GM12878 (cell line): ENCODE measurements at regions not wholly inside any gene's neighbourhood (a gene's known extent, or its start where the extent isn't known, plus 50 kb on each side); places are given as distances from the start of the nearest gene placed in this dataset.
"Not testable (repeated sequence)": the region's sequence is repeated elsewhere in the genome, so short reads cannot be mapped to it uniquely, and the experiment has no call there.

Experiments used
- ATAC-seq: fragments of 200-7000 bp; cut with Tn5 transposase; 3 replicates; pipeline ENCODE4 v1.9.1; 2020; ENCODE audit warnings: mild to moderate bottlenecking, moderate library complexity
- BruUV-seq: library from RNA; stranded (reverse); fragments of 400-500 nt; replicated peaks from 2 replicates; lab custom pipeline; 2021; lab: Mats Ljungman, UMichigan
- CTCF ChIA-PET: fragments of 300-600 bp; sonication (Branson Sonifier 250); formaldehyde crosslinking; extraction: SDS; loops from one replicate; lab custom pipeline; 2021; ENCODE audit warnings: inconsistent platforms; lab: Yijun Ruan, JAX
- POLR2A ChIA-PET: fragments of 350-600 bp; formaldehyde crosslinking; extraction: SDS; loops from one replicate; lab custom pipeline; 2021; ENCODE audit warnings: inconsistent platforms; lab: Charles Lee
- RAD21 ChIA-PET: fragments of 300-600 bp; sonication (Branson Sonifier 250); formaldehyde crosslinking; loops from one replicate; lab custom pipeline; 2023; ENCODE audit warnings: antibody characterized with exemption; ENCODE audit not compliant: unreplicated experiment; lab: Charles Lee
- SMC1A ChIA-PET: fragments of 300-600 bp; sonication (Branson Sonifier 250); formaldehyde crosslinking; loops from one replicate; lab custom pipeline; 2023; ENCODE audit not compliant: unreplicated experiment, uncharacterized antibody; lab: Charles Lee
- DNase-seq: peaks from one replicate; pipeline ENCODE4 v3.0.0-alpha.2; 2011; ENCODE audit warnings: low read depth, low spot score
- FAIRE-seq: peaks from 3 replicates; lab custom pipeline; 2011; peaks lifted over from hg19 to GRCh38; lab: Jason Lieb, UNC
- H2AFZ ChIP-seq: 2 replicates; pipeline ENCODE4 v1.6.0; 2011; ENCODE audit warnings: low read depth, low read length, control low read depth; ENCODE audit not compliant: control insufficient read depth
- H3K27ac ChIP-seq: 2 replicates; pipeline ENCODE4 v1.5.1; 2011; ENCODE audit warnings: control low read depth; ENCODE audit not compliant: control insufficient read depth, insufficient read depth
- H3K27me3 ChIP-seq, 2 experiments: replicated peaks in 1 of 2; 2 replicates each; pipeline versions ENCODE4 v1.6.0 to v1.6.1; 2011; ENCODE audit warnings: low read length in 1 of 2; ENCODE audit not compliant: control insufficient read depth in 2 of 2, insufficient read depth in 2 of 2
- H3K36me3 ChIP-seq, 2 experiments: 2 replicates each; pipeline ENCODE4 v1.5.1; 2011; ENCODE audit warnings: low read length in 1 of 2; ENCODE audit not compliant: control insufficient read depth in 2 of 2, insufficient read depth in 2 of 2
- H3K4me1 ChIP-seq: 2 replicates; pipeline ENCODE4 v1.6.1; 2011; ENCODE audit warnings: mild to moderate bottlenecking, low read length, moderate library complexity, mixed read lengths; ENCODE audit not compliant: control insufficient read depth, insufficient read depth
- H3K4me2 ChIP-seq: 2 replicates; pipeline ENCODE4 v1.6.0; 2011; ENCODE audit warnings: control low read depth; ENCODE audit not compliant: control insufficient read depth, insufficient read depth
- H3K4me3 ChIP-seq: fragments of 200-600 bp; sonication (generic); 2 replicates; pipeline ENCODE4 v1.5.1; 2016
- H3K79me2 ChIP-seq: 2 replicates; pipeline ENCODE4 v1.6.0; 2011; ENCODE audit warnings: low read length; ENCODE audit not compliant: control insufficient read depth, insufficient read depth
- H3K9ac ChIP-seq: 2 replicates; pipeline ENCODE4 v1.8.0; 2011; ENCODE audit warnings: low read length, control low read depth, mixed read lengths; ENCODE audit not compliant: control insufficient read depth, insufficient read depth
- H3K9me3 ChIP-seq: replicated peaks from 3 replicates; pipeline ENCODE4 v1.5.1; 2011; ENCODE audit warnings: mild to moderate bottlenecking, low read length; ENCODE audit not compliant: control insufficient read depth, insufficient read depth
- H4K20me1 ChIP-seq: 2 replicates; pipeline ENCODE4 v1.6.0; 2011; ENCODE audit not compliant: control insufficient read depth, insufficient read depth
- NR2C1 ChIP-seq: fragments of 450-650 bp; IDR thresholded peaks from 2 replicates; pipeline ENCODE4 v1.6.1; 2017; ENCODE audit warnings: antibody characterized with exemption, mild to moderate bottlenecking, moderate library complexity
- NRF1 ChIP-seq: conservative IDR thresholded peaks from 2 replicates; pipeline ENCODE4 v1.6.1; 2011; ENCODE audit warnings: mild to moderate bottlenecking, low read depth, low read length, improper control_type of control experiment
- PML ChIP-seq: IDR thresholded peaks from 2 replicates; pipeline ENCODE4 v1.6.1; 2012; ENCODE audit warnings: low read length, inconsistent platforms
- ZNF384 ChIP-seq: IDR thresholded peaks from 2 replicates; pipeline ENCODE4 v1.6.1; 2012; ENCODE audit warnings: low read depth, mild to moderate bottlenecking, low read length, improper control_type of control experiment, borderline replicate concordance
- whole genome bisulfite sequencing: methylation state at CpG from one replicate; pipeline ENCODE4 v1.1.6; 2016; ENCODE audit warnings: low lambda C conversion rate; ENCODE audit not compliant: insufficient replicate concordance, insufficient coverage; ENCODE audit errors: missing lambda C conversion rate; 5-methylcytosine and 5-hydroxymethylcytosine counted together
- in situ Hi-C: fragments of 300-500 bp; cut with MboI; formaldehyde crosslinking; loops from 9 replicates; pipeline ENCODE4 v1.14.3; 2018; ENCODE audit warnings: mixed read lengths
- intact Hi-C: fragments of 100-400 bp; cut with micrococcal nuclease; formaldehyde crosslinking; loops from one replicate; pipeline ENCODE4 v1.14.2; 2022; ENCODE audit not compliant: unreplicated experiment

DNA sequence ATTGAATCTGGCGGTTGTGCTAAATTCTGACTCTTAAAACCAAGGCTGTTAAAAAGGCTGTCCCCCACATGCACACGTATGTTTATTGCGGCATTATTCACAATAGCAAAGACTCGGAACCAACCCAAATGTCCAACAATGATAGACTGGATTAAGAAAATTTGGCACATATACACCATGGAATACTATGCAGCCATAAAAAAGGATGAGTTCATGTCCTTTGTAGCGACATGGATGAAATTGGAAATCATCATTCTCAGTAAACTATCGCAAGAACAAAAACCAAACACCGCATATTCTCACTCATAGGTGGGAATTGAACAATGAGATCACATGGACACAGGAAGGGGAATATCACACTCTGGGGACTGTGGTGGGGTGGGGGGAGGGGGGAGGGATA is 65.4 kb downstream of the COPRS start:
- H3K9ac ChIP-seq, H4K20me1 ChIP-seq, H3K4me3 ChIP-seq, H3K27me3 ChIP-seq, ATAC-seq, CTCF ChIA-PET, H3K27ac ChIP-seq, intact Hi-C loops, H3K4me2 ChIP-seq, RAD21 ChIA-PET, BruUV-seq, H3K79me2 ChIP-seq, SMC1A ChIA-PET, in situ Hi-C loops, H3K36me3 ChIP-seq, H3K9me3 ChIP-seq, H3K4me1 ChIP-seq, FAIRE-seq, DNase-seq, H2AFZ ChIP-seq: not testable (repeated sequence)
- WGBS: 84% methylated on average over 7 of the region's 7 CpGs
- POLR2A ChIA-PET: interaction anchor here (0.6 kb wide), 1 partner anchor 247 kb away, joined by 5 read pairs; no protein-coding TSS in a partner anchor

- FAIRE-seq (no peak), DNase-seq (no peak), ATAC-seq (no peak)
- intact Hi-C loops: no loop called here
- Histone ChIP-seq H3K4me3 (no peak overlapping the region), H4K20me1 (no peaks in the 10 kb centered on the region; the same call in 1 of the 2 replicates), H3K79me2 (no peaks in the 10 kb centered on the region), H3K4me1 (peaks cover 6% of the 10 kb centered on the region; the same call in 1 of the 2 replicates), H3K36me3 (no peaks in the 10 kb centered on the region), H3K4me2 (no peak overlapping the region), H3K9ac (no peak overlapping the region), H3K27me3 (no peaks in the 10 kb centered on the region), H2AFZ (no peak overlapping the region), H3K27ac (no peak overlapping the region), H3K9me3 (no peaks in the 10 kb centered on the region)
- ChIA-PET POLR2A (no interaction called here), CTCF (no interaction called here), SMC1A (no interaction called here), RAD21 (no interaction called here)
- BruUV-seq: no TSS peak
- in situ Hi-C loops: no loop called here
- TF ChIP-seq NR2C1 (no peak), PML (no peak), NRF1 (no peak), ZNF384 (no peak)
- WGBS: 42% methylated on average over 6 of the region's 6 CpGs
These were observed 66.9 kb downstream of the COPRS start for GRCh38 chr17:31792007-31792585.
